K562 (cell line): ENCODE measurements at regions not wholly inside any gene's neighbourhood (a gene's known extent, or its start where the extent isn't known, plus 50 kb on each side); places are given as distances from the start of the nearest gene placed in this dataset.

ENCODE experiments used
- COPS2 ChIP-seq: fragments of 450-650 bp; conservative IDR thresholded peaks from 2 replicates; pipeline ENCODE4 v1.6.1; 2016; ENCODE audit warnings: mild to moderate bottlenecking, moderate library complexity
- CREB5 ChIP-seq: fragments of 250-450 bp; sonication (Bioruptor Pico); IDR thresholded peaks from 2 replicates; pipeline ENCODE4 v1.5.0; 2020; ENCODE audit warnings: mild to moderate bottlenecking
- FOXK1 ChIP-seq: sonication (generic); formaldehyde crosslinking; IDR thresholded peaks from 2 replicates; pipeline ENCODE4 v1.8.0; 2022; ENCODE audit warnings: missing genetic modification reagents, mild to moderate bottlenecking, borderline replicate concordance
- GTF2E2 ChIP-seq: fragments of 200-800 bp; sonication (Bioruptor generic); IDR thresholded peaks from 2 replicates; pipeline ENCODE4 v1.6.1; 2016; ENCODE audit warnings: missing genetic modification characterization, missing compliant biosample characterization
- HCFC1 ChIP-seq: IDR thresholded peaks from 2 replicates; pipeline ENCODE4 v1.6.1; 2012; ENCODE audit warnings: low read depth, low read length, improper control_type of control experiment
- HES1 ChIP-seq: fragments of 450-650 bp; IDR thresholded peaks from 2 replicates; pipeline ENCODE4 v1.6.1; 2016; ENCODE audit warnings: low read depth, mild to moderate bottlenecking, moderate library complexity
- LARP7 ChIP-seq: fragments of 450-650 bp; IDR thresholded peaks from 2 replicates; pipeline ENCODE4 v1.6.1; 2016
- MED1 ChIP-seq: sonication (generic); formaldehyde crosslinking; IDR thresholded peaks from 2 replicates; pipeline ENCODE4 v1.8.1; 2023; ENCODE audit warnings: missing genetic modification reagents, borderline replicate concordance
- MIER1 ChIP-seq: fragments of 450-650 bp; IDR thresholded peaks from 2 replicates; pipeline ENCODE4 v1.6.1; 2016; ENCODE audit warnings: antibody characterized with exemption, mild to moderate bottlenecking, low read depth
- MYNN ChIP-seq, 2 experiments: sonication (generic); formaldehyde crosslinking in 1 of 2; IDR thresholded peaks; 2 replicates each; pipeline versions ENCODE4 v1.5.0 to v1.6.1; 2016 to 2020; ENCODE audit warnings: antibody characterized with exemption in 1 of 2, missing genetic modification reagents in 1 of 2
- NCOA2 ChIP-seq, 2 experiments: fragments of 450-650 bp; IDR thresholded peaks; 2 replicates each; pipeline ENCODE4 v1.6.1; 2018; ENCODE audit warnings: mild to moderate bottlenecking in 2 of 2, moderate library complexity in 1 of 2; ENCODE audit not compliant: partially characterized antibody in 2 of 2
- NKRF ChIP-seq: fragments of 450-650 bp; IDR thresholded peaks from 2 replicates; pipeline ENCODE4 v1.6.1; 2016; ENCODE audit warnings: borderline replicate concordance
- POLR2AphosphoS5 ChIP-seq: IDR thresholded peaks from 2 replicates; pipeline ENCODE4 v1.6.1; 2011; ENCODE audit warnings: mild to moderate bottlenecking, low read depth, low read length, moderate library complexity; ENCODE audit not compliant: control insufficient read depth, insufficient read depth
- RAD21 ChIP-seq, 2 experiments: fragments of 250-450 bp in 1 of 2; fragments of 450-650 bp in 1 of 2; sonication (Bioruptor Pico) in 1 of 2; formaldehyde crosslinking in 1 of 2; IDR thresholded peaks in 1 of 2; conservative IDR thresholded peaks in 1 of 2; 2 replicates each; pipeline versions ENCODE4 v1.4.0 to v1.8.0; 2020 to 2022; ENCODE audit warnings: mild to moderate bottlenecking in 2 of 2, moderate library complexity in 1 of 2
- RBM25 ChIP-seq: fragments of 200-400 bp; formaldehyde crosslinking; IDR thresholded peaks from 2 replicates; pipeline ENCODE4 v1.6.1; 2018; ENCODE audit warnings: low read length, low read depth, moderate library complexity; ENCODE audit not compliant: severe bottlenecking
- SPI1 ChIP-seq: IDR thresholded peaks from 2 replicates; pipeline ENCODE4 v1.6.1; 2011; ENCODE audit warnings: low read depth, low read length, control low read depth, borderline replicate concordance
- THRA ChIP-seq: fragments of 450-650 bp; IDR thresholded peaks from 2 replicates; pipeline ENCODE4 v1.6.1; 2017; ENCODE audit warnings: mild to moderate bottlenecking, moderate library complexity
- ZBED1 ChIP-seq: IDR thresholded peaks from 2 replicates; pipeline ENCODE4 v1.6.1; 2014
- ZNF277 ChIP-seq: fragments of 250-450 bp; sonication (Bioruptor Pico); IDR thresholded peaks from 2 replicates; pipeline ENCODE4 v1.8.0; 2022; ENCODE audit warnings: inconsistent platforms, mild to moderate bottlenecking, moderate library complexity, borderline replicate concordance
- TF ChIP-seq, protein P1 (sequence below): sonication (generic); formaldehyde crosslinking; IDR thresholded peaks from 2 replicates; pipeline ENCODE4 v1.8.0; 2022; ENCODE audit warnings: missing genetic modification reagents, mild to moderate bottlenecking, moderate library complexity, borderline replicate concordance

GRCh38 chr22:46035742-46036557 lies 59.0 kb upstream of the WNT7B start (continued):
- no peak for TF ChIP-seq MYNN (IDR thresholded peaks at IDR 0.05)
- TF ChIP-seq MYNN (CRISPR knock-in tag; IDR thresholded peaks at IDR 0.05), result no peak
- no peak for TF ChIP-seq RBM25
- no peak for TF ChIP-seq MIER1
- no peak for TF ChIP-seq ZNF277 (CRISPR knock-in tag)
- TF ChIP-seq HES1, result no peak
- no peak for TF ChIP-seq NKRF
- no peak for TF ChIP-seq ZBED1
- TF ChIP-seq GTF2E2 (tag), result no peak
- TF ChIP-seq MED1, result no peak
- TF ChIP-seq, protein P1, sequence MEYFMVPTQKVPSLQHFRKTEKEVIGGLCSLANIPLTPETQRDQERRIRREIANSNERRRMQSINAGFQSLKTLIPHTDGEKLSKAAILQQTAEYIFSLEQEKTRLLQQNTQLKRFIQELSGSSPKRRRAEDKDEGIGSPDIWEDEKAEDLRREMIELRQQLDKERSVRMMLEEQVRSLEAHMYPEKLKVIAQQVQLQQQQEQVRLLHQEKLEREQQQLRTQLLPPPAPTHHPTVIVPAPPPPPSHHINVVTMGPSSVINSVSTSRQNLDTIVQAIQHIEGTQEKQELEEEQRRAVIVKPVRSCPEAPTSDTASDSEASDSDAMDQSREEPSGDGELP (CRISPR knock-in tag), result peak; percentile 89
- TF ChIP-seq SPI1, result no peak
- peak; percentile 42; the same call in 1 of the 2 replicates for TF ChIP-seq POLR2AphosphoS5
- no peak for TF ChIP-seq THRA
- TF ChIP-seq LARP7, result no peak
- no peak for TF ChIP-seq NCOA2 (IDR thresholded peaks at IDR 0.05; ENCODE audit: partially characterized antibody in 2 of 2)
- TF ChIP-seq FOXK1 (CRISPR knock-in tag), result no peak
- TF ChIP-seq CREB5, result no peak
- peak; percentile 83 for TF ChIP-seq HCFC1
- no peak for TF ChIP-seq RAD21 (CRISPR knock-in tag; conservative IDR thresholded peaks at IDR 0.05 in 1 of 2, IDR thresholded peaks at IDR 0.05 in 1 of 2)
- no peak for TF ChIP-seq COPS2
